ENCODE measurements at regions not wholly inside any gene's neighbourhood (a gene's known extent, or its start where the extent isn't known, plus 50 kb on each side); places are given as distances from the start of the nearest gene placed in this dataset.

GRCh38 chr12:19700969-19701368 lies 261.7 kb downstream of the AEBP2 start:
- Histone ChIP-seq H3K4me2 (ENCODE audit: low read depth, low read length, poor library complexity, severe bottlenecking) (no peak overlapping the region), H3K79me2 (ENCODE audit: insufficient read depth, low read length) (no peaks in the 10 kb centered on the region), H3K9me2 (replicated peaks; ENCODE audit: low read depth, low read length) (no peaks in the 10 kb centered on the region), H3K27me3 (ENCODE audit: insufficient read depth, low read length, poor library complexity, severe bottlenecking) (no peaks in the 10 kb centered on the region), H3K9ac (ENCODE audit: low read depth, low read length, poor library complexity, severe bottlenecking) (no peak overlapping the region), H3K36me3 (ENCODE audit: insufficient read depth, low read length) (no peaks in the 10 kb centered on the region), H3K4me3 (ENCODE audit: low read length, poor library complexity, severe bottlenecking) (no peak overlapping the region), H3F3A (ENCODE audit: low read depth) (no peaks in the 10 kb centered on the region), H3K9me3 (ENCODE audit: insufficient read depth, low read depth, low read length) (peaks cover 4% of the 10 kb centered on the region; the same call in 1 of the 2 replicates), H3K4me1 (ENCODE audit: insufficient read depth, low read length, poor library complexity, severe bottlenecking) (no peaks in the 10 kb centered on the region), H4K20me1 (ENCODE audit: insufficient read depth, low read length, poor library complexity, severe bottlenecking) (no peaks in the 10 kb centered on the region), H2AFZ (ENCODE audit: low read length) (no peak overlapping the region)
- TF ChIP-seq CTCF (conservative IDR thresholded peaks at IDR 0.05; ENCODE audit: low read length), result no peak
- TF ChIP-seq EZH2phosphoT487 (IDR thresholded peaks at IDR 0.05; ENCODE audit: borderline replicate concordance), result no peak

- peaks cover 4% of the 10 kb centered on the region; the same call in 1 of the 2 replicates for H3K9me3 ChIP-seq (ENCODE audit: insufficient read depth, low read depth, low read length)
- no peak overlapping the region for H2AFZ ChIP-seq (ENCODE audit: low read length)
- H3K79me2 ChIP-seq (ENCODE audit: insufficient read depth, low read length), result no peaks in the 10 kb centered on the region
- H3K9me2 ChIP-seq (replicated peaks; ENCODE audit: low read depth, low read length), result no peaks in the 10 kb centered on the region
- no peaks in the 10 kb centered on the region for H3K27me3 ChIP-seq (ENCODE audit: insufficient read depth, low read length, poor library complexity, severe bottlenecking)
- no peak overlapping the region for H3K4me3 ChIP-seq (ENCODE audit: low read length, poor library complexity, severe bottlenecking)
- no peaks in the 10 kb centered on the region for H3K4me1 ChIP-seq (ENCODE audit: insufficient read depth, low read length, poor library complexity, severe bottlenecking)
- H3K4me2 ChIP-seq (ENCODE audit: low read depth, low read length, poor library complexity, severe bottlenecking), result no peak overlapping the region
- H3K9ac ChIP-seq (ENCODE audit: low read depth, low read length, poor library complexity, severe bottlenecking), result no peak overlapping the region
- no peaks in the 10 kb centered on the region for H3K36me3 ChIP-seq (ENCODE audit: insufficient read depth, low read length)
- TF ChIP-seq EZH2phosphoT487 (IDR thresholded peaks at IDR 0.05; ENCODE audit: borderline replicate concordance) (no peak), CTCF (conservative IDR thresholded peaks at IDR 0.05; ENCODE audit: low read length) (no peak)
- no peaks in the 10 kb centered on the region for H4K20me1 ChIP-seq (ENCODE audit: insufficient read depth, low read length, poor library complexity, severe bottlenecking)
- no peaks in the 10 kb centered on the region for H3F3A ChIP-seq (ENCODE audit: low read depth)
Measured at GRCh38 chr12:19704966-19705365, 265.7 kb downstream of the AEBP2 start.

- no peak for TF ChIP-seq EZH2phosphoT487 (IDR thresholded peaks at IDR 0.05; ENCODE audit: borderline replicate concordance)
- TF ChIP-seq CTCF (conservative IDR thresholded peaks at IDR 0.05; ENCODE audit: low read length), result no peak
- Histone ChIP-seq H3K27me3 (ENCODE audit: insufficient read depth, low read length, poor library complexity, severe bottlenecking) (no peaks in the 10 kb centered on the region), H4K20me1 (ENCODE audit: insufficient read depth, low read length, poor library complexity, severe bottlenecking) (no peaks in the 10 kb centered on the region), H3K4me2 (ENCODE audit: low read depth, low read length, poor library complexity, severe bottlenecking) (no peak overlapping the region), H3K4me1 (ENCODE audit: insufficient read depth, low read length, poor library complexity, severe bottlenecking) (no peaks in the 10 kb centered on the region), H3K9ac (ENCODE audit: low read depth, low read length, poor library complexity, severe bottlenecking) (no peak overlapping the region), H3K4me3 (ENCODE audit: low read length, poor library complexity, severe bottlenecking) (no peak overlapping the region), H3K9me3 (ENCODE audit: insufficient read depth, low read depth, low read length) (peaks cover 4% of the 10 kb centered on the region; the same call in 1 of the 2 replicates), H3K79me2 (ENCODE audit: insufficient read depth, low read length) (no peaks in the 10 kb centered on the region), H3K9me2 (replicated peaks; ENCODE audit: low read depth, low read length) (no peaks in the 10 kb centered on the region), H2AFZ (ENCODE audit: low read length) (no peak overlapping the region), H3F3A (ENCODE audit: low read depth) (no peaks in the 10 kb centered on the region), H3K36me3 (ENCODE audit: insufficient read depth, low read length) (no peaks in the 10 kb centered on the region)
Measured at GRCh38 chr12:19706936-19707335, 267.6 kb downstream of the AEBP2 start.
